ENCODE measurements at regions not wholly inside any gene's neighbourhood (a gene's known extent, or its start where the extent isn't known, plus 50 kb on each side); places are given as distances from the start of the nearest gene placed in this dataset.

DNA sequence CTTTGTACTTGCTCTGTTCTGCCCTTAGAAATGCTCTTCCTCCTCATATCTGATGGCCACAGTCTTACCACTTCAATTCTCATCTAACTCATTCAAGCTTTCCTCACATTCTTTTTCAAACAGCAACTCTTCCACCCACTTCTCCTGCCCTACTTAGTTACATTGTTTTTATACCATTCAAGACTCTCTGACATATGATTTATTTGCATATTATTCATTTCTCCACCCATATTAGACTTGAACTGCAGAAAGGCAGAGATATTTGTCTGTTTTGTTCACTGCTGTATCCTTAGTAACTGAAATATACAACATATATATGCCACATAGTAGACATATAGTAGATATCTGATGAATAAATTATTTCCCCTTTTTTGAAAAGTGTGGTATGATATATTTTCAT is 95.5 kb upstream of the DCN start:
- DNase-seq: no peak
- ChIA-PET POLR2A (no interaction called here), CTCF (no interaction called here)
- peaks cover 2% of the 10 kb centered on the region for H3K27me3 Mint-ChIP-seq
- no peaks in the 10 kb centered on the region for H3K36me3 Mint-ChIP-seq (ENCODE audit: low read depth)
- H3K4me1 Mint-ChIP-seq: no peaks in the 10 kb centered on the region
- H3K9me3 Mint-ChIP-seq: no peaks in the 10 kb centered on the region
- H3K27ac Mint-ChIP-seq: no peak overlapping the region
- no peak overlapping the region for H3K4me3 Mint-ChIP-seq

GRCh38 chr12:91276509-91276908 is 93.9 kb upstream of the DCN start:
- no peak for DNase-seq
- Mint-ChIP-seq H3K4me3 (no peak overlapping the region), H3K4me1 (no peaks in the 10 kb centered on the region), H3K27ac (no peak overlapping the region), H3K27me3 (peaks cover 2% of the 10 kb centered on the region), H3K36me3 (ENCODE audit: low read depth) (no peaks in the 10 kb centered on the region), H3K9me3 (no peaks in the 10 kb centered on the region)
- ChIA-PET POLR2A (no interaction called here), CTCF (no interaction called here)

- no peak for DNase-seq
- Mint-ChIP-seq H3K27me3 (peaks cover 2% of the 10 kb centered on the region), H3K4me1 (no peaks in the 10 kb centered on the region), H3K36me3 (ENCODE audit: low read depth) (no peaks in the 10 kb centered on the region), H3K27ac (no peak overlapping the region), H3K9me3 (no peaks in the 10 kb centered on the region), H3K4me3 (no peak overlapping the region)
- POLR2A ChIA-PET: no interaction called here
- CTCF ChIA-PET: no interaction called here
These were observed 92.7 kb upstream of the DCN start for GRCh38 chr12:91275321-91275720.

DNA sequence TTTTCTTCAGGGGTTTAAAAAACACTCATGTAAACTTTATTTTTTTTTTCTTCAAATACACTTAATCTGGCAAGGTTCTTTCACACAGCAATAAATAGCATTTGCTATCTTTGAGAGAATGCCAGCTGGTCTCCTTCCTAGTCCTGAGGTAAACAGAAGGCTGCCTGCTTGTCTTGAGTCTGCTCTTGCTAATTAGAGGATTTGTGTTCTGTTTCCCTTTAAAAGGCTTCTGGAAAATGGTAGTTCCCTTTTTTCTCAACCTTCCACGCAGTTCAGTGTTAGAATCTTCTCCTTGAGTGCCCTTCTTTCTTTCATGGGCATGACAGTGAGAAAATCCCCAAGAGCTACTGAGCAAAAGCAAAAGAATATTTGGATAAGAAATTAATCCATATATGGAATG is 92.3 kb upstream of the DCN start:
- no peak for DNase-seq
- CTCF ChIA-PET: no interaction called here
- H3K36me3 Mint-ChIP-seq (ENCODE audit: low read depth): no peaks in the 10 kb centered on the region

DNA sequence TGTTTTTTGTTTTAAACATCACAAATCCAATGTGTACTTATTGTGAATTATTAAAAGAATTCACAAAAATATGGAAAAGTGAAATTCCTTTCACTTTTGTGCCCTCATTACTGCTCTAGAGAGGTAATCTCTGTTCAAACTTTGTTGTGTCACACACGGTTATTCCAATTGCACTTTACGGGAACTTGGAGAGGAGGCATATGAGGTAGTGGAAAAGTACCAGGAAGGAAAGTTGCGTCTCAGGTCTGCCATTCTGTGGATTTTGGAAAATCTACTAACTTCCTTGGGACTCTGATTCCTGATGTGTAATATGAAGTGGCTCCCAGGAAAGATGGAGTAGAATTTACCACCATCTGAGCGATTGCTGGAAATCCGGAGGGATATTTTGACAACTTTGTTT is 90.9 kb upstream of the DCN start:
- CTCF ChIA-PET: no interaction called here
- Mint-ChIP-seq H3K9me3 (no peaks in the 10 kb centered on the region), H3K27me3 (peaks cover 2% of the 10 kb centered on the region), H3K4me3 (no peak overlapping the region), H3K36me3 (ENCODE audit: low read depth) (no peaks in the 10 kb centered on the region), H3K4me1 (no peaks in the 10 kb centered on the region), H3K27ac (no peak overlapping the region)
- no peak for DNase-seq
- POLR2A ChIA-PET: no interaction called here

More for the DNA sequence above, 92.3 kb upstream of the DCN start:
- POLR2A ChIA-PET: no interaction called here
- Mint-ChIP-seq H3K27ac (no peak overlapping the region), H3K4me3 (no peak overlapping the region), H3K9me3 (no peaks in the 10 kb centered on the region), H3K27me3 (peaks cover 2% of the 10 kb centered on the region), H3K4me1 (no peaks in the 10 kb centered on the region)

GRCh38 chr12:91272461-91273063 is 89.9 kb upstream of the DCN start:
- Mint-ChIP-seq H3K27ac (no peak overlapping the region), H3K36me3 (ENCODE audit: low read depth) (no peaks in the 10 kb centered on the region), H3K9me3 (no peaks in the 10 kb centered on the region), H3K27me3 (peaks cover 2% of the 10 kb centered on the region), H3K4me3 (no peak overlapping the region), H3K4me1 (no peaks in the 10 kb centered on the region)
- DNase-seq: no peak
- ChIA-PET CTCF (no interaction called here), POLR2A (no interaction called here)

DNA sequence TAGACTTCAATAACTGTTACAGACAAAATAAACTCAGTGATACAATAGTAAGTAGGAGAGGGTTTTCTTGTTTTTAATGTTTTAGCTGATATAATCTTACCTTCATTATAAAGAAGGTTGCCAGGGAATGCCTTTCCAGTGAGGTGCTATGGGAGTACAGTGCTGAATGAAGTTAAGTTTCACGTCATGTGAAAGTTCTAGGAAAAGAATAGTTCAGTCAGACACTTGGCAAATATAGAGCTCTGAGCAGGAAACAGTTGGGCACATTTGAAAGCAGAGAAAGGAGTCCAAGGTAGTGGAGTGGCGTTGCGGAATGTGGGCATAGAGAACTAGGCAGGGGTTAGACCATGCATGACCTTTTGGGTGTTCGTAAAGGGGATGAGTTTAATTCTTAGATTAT is 88.6 kb upstream of the DCN start:
- H3K27ac Mint-ChIP-seq: no peak overlapping the region
- no peaks in the 10 kb centered on the region for H3K4me1 Mint-ChIP-seq
- no peaks in the 10 kb centered on the region for H3K9me3 Mint-ChIP-seq
- CTCF ChIA-PET: no interaction called here
- POLR2A ChIA-PET: no interaction called here
- H3K27me3 Mint-ChIP-seq: peaks cover 2% of the 10 kb centered on the region
- no peak overlapping the region for H3K4me3 Mint-ChIP-seq
- no peak for DNase-seq
- H3K36me3 Mint-ChIP-seq (ENCODE audit: low read depth): no peaks in the 10 kb centered on the region

GRCh38 chr12:91267039-91267438 is 84.4 kb upstream of the DCN start:
- H3K36me3 Mint-ChIP-seq (ENCODE audit: low read depth): no peaks in the 10 kb centered on the region
- ChIA-PET POLR2A (no interaction called here), CTCF (no interaction called here)
- no peak overlapping the region for H3K4me3 Mint-ChIP-seq
- H3K9me3 Mint-ChIP-seq: no peaks in the 10 kb centered on the region
- H3K4me1 Mint-ChIP-seq: no peaks in the 10 kb centered on the region
- no peaks in the 10 kb centered on the region for H3K27me3 Mint-ChIP-seq
- DNase-seq: no peak
- no peak overlapping the region for H3K27ac Mint-ChIP-seq

GRCh38 chr12:91264178-91264577 is 81.6 kb upstream of the DCN start:
- ChIA-PET POLR2A (no interaction called here), CTCF (no interaction called here)
- no peaks in the 10 kb centered on the region for H3K27me3 Mint-ChIP-seq
- no peak overlapping the region for H3K4me3 Mint-ChIP-seq
- no peak overlapping the region for H3K27ac Mint-ChIP-seq
- H3K9me3 Mint-ChIP-seq: no peaks in the 10 kb centered on the region
- H3K4me1 Mint-ChIP-seq: no peaks in the 10 kb centered on the region
- no peak for DNase-seq
- no peaks in the 10 kb centered on the region for H3K36me3 Mint-ChIP-seq (ENCODE audit: low read depth)

DNA sequence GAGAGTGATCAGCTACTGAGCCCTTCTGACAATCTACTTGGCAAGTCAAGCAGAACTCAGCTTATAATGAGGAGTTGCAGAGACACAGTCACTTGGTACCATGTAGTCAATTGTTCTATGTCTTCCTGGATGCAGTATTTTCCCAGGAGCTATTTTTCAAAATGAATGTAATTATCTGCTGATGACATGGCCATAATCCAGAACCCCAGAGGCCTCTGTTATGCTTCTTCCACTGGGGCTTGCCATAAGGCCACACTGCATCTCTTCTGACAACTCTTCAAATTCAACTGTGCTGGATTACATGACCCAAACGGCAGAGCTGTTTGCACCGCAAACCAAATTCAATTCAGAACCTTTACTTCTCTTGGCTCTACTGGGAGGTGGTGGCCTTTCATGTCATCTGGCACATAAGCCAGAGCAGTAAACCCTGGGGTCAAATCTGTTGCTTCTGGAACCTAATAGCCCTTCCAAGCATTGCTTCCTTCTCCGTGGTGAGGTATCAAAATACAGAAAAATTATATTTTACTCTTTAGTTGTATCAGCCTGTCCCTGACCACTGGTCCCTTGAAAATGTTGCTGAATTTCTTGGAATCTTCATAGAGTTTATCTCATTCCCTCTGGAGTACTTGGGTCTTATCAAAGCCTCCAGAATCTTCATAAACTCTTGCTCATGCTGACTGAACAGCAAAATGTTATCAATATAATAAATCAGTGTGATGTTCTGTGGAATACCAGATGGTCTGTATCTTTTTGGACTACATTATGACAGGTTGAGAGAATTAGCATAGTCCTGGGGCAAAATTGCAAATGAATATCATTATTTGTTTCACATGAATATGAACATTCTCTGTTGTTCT is 79.4 kb upstream of the DCN start:
- H3K36me3 Mint-ChIP-seq (ENCODE audit: low read depth): no peaks in the 10 kb centered on the region
- CTCF ChIA-PET: no interaction called here

DNA sequence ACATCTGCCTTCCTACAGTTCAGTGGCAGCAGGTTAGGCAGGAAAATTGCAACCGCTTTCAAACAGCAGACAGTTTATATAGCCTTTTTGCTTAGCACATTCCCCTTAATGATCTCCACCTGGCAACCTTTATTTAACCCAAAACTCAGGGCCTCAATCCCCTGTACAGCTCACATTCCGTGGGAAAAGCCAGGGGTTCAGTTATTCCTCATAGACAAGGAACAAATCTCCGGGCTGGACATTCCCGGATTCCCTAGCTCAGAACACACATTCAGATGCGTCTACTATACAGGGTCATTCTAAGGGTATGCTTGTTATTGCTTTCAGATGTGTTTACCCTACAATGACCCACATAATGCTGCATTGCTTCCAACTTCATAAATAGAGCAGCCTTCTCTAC is 73.8 kb upstream of the DCN start:
- Mint-ChIP-seq H3K4me3 (no peak overlapping the region), H3K4me1 (no peaks in the 10 kb centered on the region), H3K9me3 (no peaks in the 10 kb centered on the region), H3K36me3 (ENCODE audit: low read depth) (no peaks in the 10 kb centered on the region), H3K27me3 (no peaks in the 10 kb centered on the region), H3K27ac (no peak overlapping the region)
- no peak for DNase-seq
- ChIA-PET POLR2A (no interaction called here), CTCF (no interaction called here)

More for the DNA sequence above, 79.4 kb upstream of the DCN start:
- POLR2A ChIA-PET: no interaction called here
- Mint-ChIP-seq H3K27me3 (no peaks in the 10 kb centered on the region), H3K4me1 (no peaks in the 10 kb centered on the region), H3K9me3 (no peaks in the 10 kb centered on the region), H3K27ac (no peak overlapping the region), H3K4me3 (no peak overlapping the region)
- DNase-seq: no peak

- H3K9me3 Mint-ChIP-seq: no peaks in the 10 kb centered on the region
- ChIA-PET POLR2A (no interaction called here), CTCF (no interaction called here)
- no peak for DNase-seq
- no peaks in the 10 kb centered on the region for H3K36me3 Mint-ChIP-seq (ENCODE audit: low read depth)
- H3K27me3 Mint-ChIP-seq: no peaks in the 10 kb centered on the region
- H3K4me1 Mint-ChIP-seq: no peaks in the 10 kb centered on the region
- no peak overlapping the region for H3K4me3 Mint-ChIP-seq
- no peak overlapping the region for H3K27ac Mint-ChIP-seq
These were observed 69.7 kb upstream of the DCN start for GRCh38 chr12:91252341-91252740.

- H3K27me3 Mint-ChIP-seq: no peaks in the 10 kb centered on the region
- DNase-seq: no peak
- CTCF ChIA-PET: no interaction called here
- no peak overlapping the region for H3K27ac Mint-ChIP-seq
- no peak overlapping the region for H3K4me3 Mint-ChIP-seq
- no peaks in the 10 kb centered on the region for H3K36me3 Mint-ChIP-seq (ENCODE audit: low read depth)
- no peaks in the 10 kb centered on the region for H3K4me1 Mint-ChIP-seq
- POLR2A ChIA-PET: no interaction called here
- H3K9me3 Mint-ChIP-seq: no peaks in the 10 kb centered on the region
These were observed 67.7 kb upstream of the DCN start for GRCh38 chr12:91250273-91250665.

DNA sequence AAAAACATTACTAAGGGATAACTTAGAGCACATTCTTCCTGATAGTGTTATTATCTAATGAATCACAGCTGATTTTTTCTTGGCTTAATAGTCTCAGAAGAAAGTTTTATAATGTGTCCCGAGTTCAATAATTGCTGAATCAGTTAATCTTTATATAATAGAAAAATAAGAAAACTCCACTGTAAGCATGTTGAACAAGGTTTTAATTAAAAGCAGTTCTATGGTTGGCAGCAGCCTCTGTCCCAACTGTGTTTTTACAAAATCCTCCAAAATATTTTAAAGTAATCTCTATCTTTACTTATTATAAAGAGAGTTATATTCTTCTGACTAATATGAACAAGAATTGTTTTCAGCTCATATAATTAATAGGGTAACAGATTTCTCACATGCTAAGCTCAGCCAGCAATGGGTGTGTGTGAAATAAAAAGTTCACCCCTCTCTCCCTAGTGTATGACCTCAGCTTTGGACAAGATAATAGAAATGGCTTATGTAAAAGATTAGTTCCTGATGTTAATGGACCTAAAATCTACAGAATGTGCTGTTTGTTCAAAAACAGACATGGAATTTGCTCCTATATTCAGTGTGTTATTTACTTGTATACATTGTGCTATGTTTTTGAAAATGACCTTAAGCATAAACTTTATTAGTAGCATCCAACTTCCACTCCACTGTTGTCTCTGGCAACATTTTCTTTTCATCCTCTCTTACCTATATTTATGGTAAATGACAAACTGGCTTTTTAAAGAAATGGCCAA is 67.1 kb upstream of the DCN start:
- H3K27me3 Mint-ChIP-seq: no peaks in the 10 kb centered on the region
- H3K4me3 Mint-ChIP-seq: no peak overlapping the region
- POLR2A ChIA-PET: no interaction called here
- no peak for DNase-seq
- H3K9me3 Mint-ChIP-seq: no peaks in the 10 kb centered on the region
- CTCF ChIA-PET: no interaction called here
- no peaks in the 10 kb centered on the region for H3K4me1 Mint-ChIP-seq
- H3K36me3 Mint-ChIP-seq (ENCODE audit: low read depth): no peaks in the 10 kb centered on the region
- no peak overlapping the region for H3K27ac Mint-ChIP-seq
